ENCODE measurements at regions not wholly inside any gene's neighbourhood (a gene's known extent, or its start where the extent isn't known, plus 50 kb on each side); places are given as distances from the start of the nearest gene placed in this dataset.

DNA sequence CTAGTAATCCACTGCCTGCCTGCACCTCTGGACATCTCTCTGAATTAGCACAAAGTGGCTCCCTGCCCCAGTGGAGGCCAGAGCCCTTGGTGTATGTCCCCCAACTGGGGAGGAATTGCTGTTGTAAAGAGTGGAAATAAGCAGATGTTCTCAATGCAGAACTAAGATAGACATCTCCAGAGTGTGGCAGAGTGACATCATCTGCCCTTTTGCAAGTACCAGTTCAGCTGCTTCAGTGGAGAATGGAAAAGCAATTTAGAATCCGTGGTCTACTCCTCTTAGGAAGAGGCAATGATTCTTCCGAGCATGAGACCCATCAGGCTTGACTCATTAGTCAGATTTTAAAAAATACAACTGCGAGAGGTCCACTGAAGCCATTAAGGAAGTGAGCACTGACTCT is 1512.0 kb upstream of the GOT2 start:
- TF ChIP-seq, protein P1, sequence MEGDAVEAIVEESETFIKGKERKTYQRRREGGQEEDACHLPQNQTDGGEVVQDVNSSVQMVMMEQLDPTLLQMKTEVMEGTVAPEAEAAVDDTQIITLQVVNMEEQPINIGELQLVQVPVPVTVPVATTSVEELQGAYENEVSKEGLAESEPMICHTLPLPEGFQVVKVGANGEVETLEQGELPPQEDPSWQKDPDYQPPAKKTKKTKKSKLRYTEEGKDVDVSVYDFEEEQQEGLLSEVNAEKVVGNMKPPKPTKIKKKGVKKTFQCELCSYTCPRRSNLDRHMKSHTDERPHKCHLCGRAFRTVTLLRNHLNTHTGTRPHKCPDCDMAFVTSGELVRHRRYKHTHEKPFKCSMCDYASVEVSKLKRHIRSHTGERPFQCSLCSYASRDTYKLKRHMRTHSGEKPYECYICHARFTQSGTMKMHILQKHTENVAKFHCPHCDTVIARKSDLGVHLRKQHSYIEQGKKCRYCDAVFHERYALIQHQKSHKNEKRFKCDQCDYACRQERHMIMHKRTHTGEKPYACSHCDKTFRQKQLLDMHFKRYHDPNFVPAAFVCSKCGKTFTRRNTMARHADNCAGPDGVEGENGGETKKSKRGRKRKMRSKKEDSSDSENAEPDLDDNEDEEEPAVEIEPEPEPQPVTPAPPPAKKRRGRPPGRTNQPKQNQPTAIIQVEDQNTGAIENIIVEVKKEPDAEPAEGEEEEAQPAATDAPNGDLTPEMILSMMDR (IDR thresholded peaks at IDR 0.05), result no peak
- TF ChIP-seq POLR2AphosphoS5 (IDR thresholded peaks at IDR 0.05; ENCODE audit: low read depth, low read length), result no peak
- TF ChIP-seq, protein P2, sequence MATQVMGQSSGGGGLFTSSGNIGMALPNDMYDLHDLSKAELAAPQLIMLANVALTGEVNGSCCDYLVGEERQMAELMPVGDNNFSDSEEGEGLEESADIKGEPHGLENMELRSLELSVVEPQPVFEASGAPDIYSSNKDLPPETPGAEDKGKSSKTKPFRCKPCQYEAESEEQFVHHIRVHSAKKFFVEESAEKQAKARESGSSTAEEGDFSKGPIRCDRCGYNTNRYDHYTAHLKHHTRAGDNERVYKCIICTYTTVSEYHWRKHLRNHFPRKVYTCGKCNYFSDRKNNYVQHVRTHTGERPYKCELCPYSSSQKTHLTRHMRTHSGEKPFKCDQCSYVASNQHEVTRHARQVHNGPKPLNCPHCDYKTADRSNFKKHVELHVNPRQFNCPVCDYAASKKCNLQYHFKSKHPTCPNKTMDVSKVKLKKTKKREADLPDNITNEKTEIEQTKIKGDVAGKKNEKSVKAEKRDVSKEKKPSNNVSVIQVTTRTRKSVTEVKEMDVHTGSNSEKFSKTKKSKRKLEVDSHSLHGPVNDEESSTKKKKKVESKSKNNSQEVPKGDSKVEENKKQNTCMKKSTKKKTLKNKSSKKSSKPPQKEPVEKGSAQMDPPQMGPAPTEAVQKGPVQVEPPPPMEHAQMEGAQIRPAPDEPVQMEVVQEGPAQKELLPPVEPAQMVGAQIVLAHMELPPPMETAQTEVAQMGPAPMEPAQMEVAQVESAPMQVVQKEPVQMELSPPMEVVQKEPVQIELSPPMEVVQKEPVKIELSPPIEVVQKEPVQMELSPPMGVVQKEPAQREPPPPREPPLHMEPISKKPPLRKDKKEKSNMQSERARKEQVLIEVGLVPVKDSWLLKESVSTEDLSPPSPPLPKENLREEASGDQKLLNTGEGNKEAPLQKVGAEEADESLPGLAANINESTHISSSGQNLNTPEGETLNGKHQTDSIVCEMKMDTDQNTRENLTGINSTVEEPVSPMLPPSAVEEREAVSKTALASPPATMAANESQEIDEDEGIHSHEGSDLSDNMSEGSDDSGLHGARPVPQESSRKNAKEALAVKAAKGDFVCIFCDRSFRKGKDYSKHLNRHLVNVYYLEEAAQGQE (IDR thresholded peaks at IDR 0.05; ENCODE audit: insufficient read depth in 1 of 2, low read depth in 2 of 2, low read length in 1 of 2), result no peak

Measured in Panc1 (cell line).